Keratinocyte (primary cell): ENCODE measurements at regions not wholly inside any gene's neighbourhood (a gene's known extent, or its start where the extent isn't known, plus 50 kb on each side); places are given as distances from the start of the nearest gene placed in this dataset.

ENCODE experiments used
- EZH2 ChIP-seq: IDR thresholded peaks from one replicate; pipeline ENCODE4 v1.6.1; 2012; ENCODE audit warnings: inconsistent platforms, mild to moderate bottlenecking, low read length, moderate library complexity
- TF ChIP-seq, protein P1 (sequence below), 3 experiments: IDR thresholded peaks in 1 of 3; conservative IDR thresholded peaks in 1 of 3; optimal IDR thresholded peaks in 1 of 3; 2 replicates in 2 of 3; 3 replicates in 1 of 3; pipeline versions ENCODE3 to v1.5.1; 2011; ENCODE audit warnings: low read length in 3 of 3, mild to moderate bottlenecking in 3 of 3, moderate library complexity in 2 of 3, control low read depth in 1 of 3, inconsistent platforms in 1 of 3; ENCODE audit not compliant: insufficient read depth in 2 of 3; ENCODE audit errors: extremely low read depth in 1 of 3

DNA sequence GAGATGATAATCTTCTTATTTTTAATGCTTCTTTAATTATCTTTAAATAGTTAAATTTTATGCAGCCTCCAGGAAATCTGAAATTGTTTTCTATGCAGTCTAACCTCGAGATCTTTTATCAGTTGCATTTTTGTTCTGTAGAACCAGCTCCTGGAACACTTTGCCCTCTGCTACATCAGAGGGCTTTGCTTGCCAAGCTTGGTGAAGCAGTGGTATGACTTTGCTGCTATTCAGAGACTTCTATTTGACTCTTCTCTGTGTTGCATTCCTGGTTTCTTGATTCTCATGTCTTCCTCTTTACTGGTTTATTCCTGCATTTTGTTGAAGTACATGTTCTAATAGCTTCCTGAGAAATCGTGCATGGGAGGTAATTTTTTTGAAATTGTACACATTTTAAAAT is 163.7 kb upstream of the TMEM229A start:
- TF ChIP-seq, protein P1, sequence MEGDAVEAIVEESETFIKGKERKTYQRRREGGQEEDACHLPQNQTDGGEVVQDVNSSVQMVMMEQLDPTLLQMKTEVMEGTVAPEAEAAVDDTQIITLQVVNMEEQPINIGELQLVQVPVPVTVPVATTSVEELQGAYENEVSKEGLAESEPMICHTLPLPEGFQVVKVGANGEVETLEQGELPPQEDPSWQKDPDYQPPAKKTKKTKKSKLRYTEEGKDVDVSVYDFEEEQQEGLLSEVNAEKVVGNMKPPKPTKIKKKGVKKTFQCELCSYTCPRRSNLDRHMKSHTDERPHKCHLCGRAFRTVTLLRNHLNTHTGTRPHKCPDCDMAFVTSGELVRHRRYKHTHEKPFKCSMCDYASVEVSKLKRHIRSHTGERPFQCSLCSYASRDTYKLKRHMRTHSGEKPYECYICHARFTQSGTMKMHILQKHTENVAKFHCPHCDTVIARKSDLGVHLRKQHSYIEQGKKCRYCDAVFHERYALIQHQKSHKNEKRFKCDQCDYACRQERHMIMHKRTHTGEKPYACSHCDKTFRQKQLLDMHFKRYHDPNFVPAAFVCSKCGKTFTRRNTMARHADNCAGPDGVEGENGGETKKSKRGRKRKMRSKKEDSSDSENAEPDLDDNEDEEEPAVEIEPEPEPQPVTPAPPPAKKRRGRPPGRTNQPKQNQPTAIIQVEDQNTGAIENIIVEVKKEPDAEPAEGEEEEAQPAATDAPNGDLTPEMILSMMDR (optimal IDR thresholded peaks at IDR 0.05 in 1 of 3, IDR thresholded peaks at IDR 0.05 in 1 of 3, conservative IDR thresholded peaks at IDR 0.05 in 1 of 3; ENCODE audit: extremely low read depth in 1 of 3, insufficient read depth in 2 of 3, low read length in 3 of 3): no peak
- no peak for TF ChIP-seq EZH2
